Endothelial cell of umbilical vein (primary cell): ENCODE measurements at regions not wholly inside any gene's neighbourhood (a gene's known extent, or its start where the extent isn't known, plus 50 kb on each side); places are given as distances from the start of the nearest gene placed in this dataset.

Experiments used
- BruUV-seq: library from RNA; stranded (reverse); fragments of 400-500 nt; replicated peaks from 2 replicates; lab custom pipeline; 2021; lab: Mats Ljungman, UMichigan
- CTCF ChIA-PET: fragments of 300-600, 350-600 bp; sonication (Branson Sonifier 250); formaldehyde crosslinking; loops from one replicate; lab custom pipeline; 2021; ENCODE audit warnings: antibody characterized with exemption, inconsistent platforms; lab: Charles Lee
- POLR2A ChIA-PET: fragments of 300-600, 350-600 bp; sonication (Branson Sonifier 250); formaldehyde crosslinking; loops from one replicate; lab custom pipeline; 2021; ENCODE audit warnings: antibody characterized with exemption, inconsistent platforms; lab: Charles Lee
- DNase-seq: peaks from one replicate; pipeline ENCODE4 v3.0.0-alpha.2; 2011; ENCODE audit warnings: low read depth, low spot score
- FAIRE-seq: peaks from 2 replicates; lab custom pipeline; 2011; peaks lifted over from hg19 to GRCh38; lab: Jason Lieb, UNC
- H2AFZ ChIP-seq: 2 replicates; pipeline ENCODE4 v1.6.0; 2012; ENCODE audit warnings: low read depth, low read length, control low read depth, inconsistent platforms
- H3K27ac ChIP-seq: 2 replicates; pipeline ENCODE4 v1.5.1; 2011; ENCODE audit warnings: low read depth, mild to moderate bottlenecking, control low read depth, low read length, moderate library complexity; ENCODE audit not compliant: insufficient read depth
- H3K27me3 ChIP-seq, 2 experiments: 2 replicates each; pipeline versions ENCODE4 v1.6.0 to v1.6.1; 2011; ENCODE audit warnings: low read length in 2 of 2, mixed read lengths in 1 of 2; ENCODE audit not compliant: control insufficient read depth in 2 of 2, insufficient read depth in 2 of 2
- H3K36me3 ChIP-seq, 2 experiments: 2 replicates in 1 of 2; 3 replicates in 1 of 2; pipeline ENCODE4 v1.5.1; 2011; ENCODE audit warnings: low read length in 2 of 2, mild to moderate bottlenecking in 1 of 2, moderate library complexity in 1 of 2; ENCODE audit not compliant: control insufficient read depth in 2 of 2, insufficient read depth in 2 of 2; ENCODE audit errors: extremely low read depth in 1 of 2
- H3K4me1 ChIP-seq: 3 replicates; pipeline ENCODE4 v1.5.1; 2011; ENCODE audit warnings: mild to moderate bottlenecking, low read length; ENCODE audit not compliant: control insufficient read depth, insufficient read depth; ENCODE audit errors: extremely low read depth
- H3K4me2 ChIP-seq: 2 replicates; pipeline ENCODE4 v1.6.1; 2011; ENCODE audit warnings: low read length, control low read depth, mixed read lengths; ENCODE audit not compliant: insufficient read depth
- H3K4me3 ChIP-seq, 3 experiments: fragments of 200-600 bp in 1 of 3; sonication (generic), shearing (Covaris generic) in 1 of 3; replicated peaks in 1 of 3; 2 replicates each; pipeline ENCODE4 v1.5.1; 2011 to 2016; ENCODE audit warnings: control low read depth in 3 of 3, low read length in 3 of 3, mild to moderate bottlenecking in 2 of 3, inconsistent platforms in 1 of 3, low read depth in 1 of 3, moderate library complexity in 1 of 3; ENCODE audit not compliant: insufficient read depth in 1 of 3
- H3K79me2 ChIP-seq: 2 replicates; pipeline ENCODE4 v1.6.0; 2012; ENCODE audit warnings: low read length, inconsistent platforms; ENCODE audit not compliant: control insufficient read depth, insufficient read depth
- H3K9ac ChIP-seq: replicated peaks from 2 replicates; pipeline ENCODE3; 2011; ENCODE audit warnings: low read length, control low read depth; ENCODE audit not compliant: insufficient read depth; ENCODE audit errors: extremely low read depth
- H3K9me1 ChIP-seq: replicated peaks from 3 replicates; pipeline ENCODE4 v1.6.0; 2011; ENCODE audit warnings: mild to moderate bottlenecking, low read length; ENCODE audit not compliant: control insufficient read depth, insufficient read depth; ENCODE audit errors: extremely low read depth
- H3K9me3 ChIP-seq: replicated peaks from 2 replicates; pipeline ENCODE4 v1.5.1; 2012; ENCODE audit warnings: low read length, inconsistent platforms; ENCODE audit not compliant: control insufficient read depth, insufficient read depth
- H4K20me1 ChIP-seq: replicated peaks from 2 replicates; pipeline ENCODE3; 2011; ENCODE audit warnings: mild to moderate bottlenecking, low read length; ENCODE audit not compliant: control insufficient read depth, insufficient read depth; ENCODE audit errors: extremely low read depth
- EZH2 ChIP-seq: IDR thresholded peaks from 2 replicates; pipeline ENCODE4 v1.6.1; 2012; ENCODE audit warnings: borderline replicate concordance, low read depth, mild to moderate bottlenecking, moderate library complexity, low read length, inconsistent platforms; ENCODE audit not compliant: severe bottlenecking
- FOS ChIP-seq: IDR thresholded peaks from 2 replicates; pipeline ENCODE4 v1.6.1; 2011; ENCODE audit warnings: mild to moderate bottlenecking, low read length, moderate library complexity, borderline replicate concordance; ENCODE audit not compliant: insufficient read depth
- GATA2 ChIP-seq: IDR thresholded peaks from 2 replicates; pipeline ENCODE4 v1.7.0; 2011; ENCODE audit warnings: low read depth, mild to moderate bottlenecking, moderate library complexity, mixed read lengths, low read length; ENCODE audit not compliant: insufficient read length, insufficient read depth
- JUN ChIP-seq: IDR thresholded peaks from 2 replicates; pipeline ENCODE4 v1.6.1; 2011; ENCODE audit warnings: borderline replicate concordance, low read depth; ENCODE audit not compliant: insufficient read length, insufficient read depth
- MYC ChIP-seq: IDR thresholded peaks from one replicate; pipeline ENCODE4 v1.6.1; 2011; ENCODE audit warnings: mild to moderate bottlenecking, low read depth, low read length
- POLR2A ChIP-seq: IDR thresholded peaks from 2 replicates; pipeline ENCODE4 v1.6.1; 2012; ENCODE audit warnings: low read depth, mild to moderate bottlenecking, control low read depth, low read length
- POLR2AphosphoS5 ChIP-seq: IDR thresholded peaks from 2 replicates; pipeline ENCODE4 v1.6.1; 2012; ENCODE audit warnings: low read depth, mild to moderate bottlenecking, control low read depth, low read length, moderate library complexity; ENCODE audit not compliant: insufficient read depth
- dilution Hi-C: fragments of 300-500 bp; cut with MboI; formaldehyde crosslinking; loops from one replicate; pipeline ENCODE4 v1.15.0; 2019; ENCODE audit warnings: low sequenced_read_pairs; ENCODE audit not compliant: extremely low pct_ligation_motif_present
- intact Hi-C: fragments of 100-400 bp; cut with micrococcal nuclease; formaldehyde crosslinking; loops from one replicate; pipeline ENCODE4 v1.10.0; 2022
- TF ChIP-seq, protein P1 (sequence below): IDR thresholded peaks from 2 replicates; pipeline ENCODE4 v1.6.1; 2011; ENCODE audit not compliant: insufficient read depth, insufficient read length
- TF ChIP-seq, protein P2 (sequence below), 2 donors: IDR thresholded peaks; 1 replicate in 1 of 2; 2 replicates in 1 of 2; pipeline ENCODE4 v1.5.1; 2011; ENCODE audit warnings: low read length in 2 of 2, mild to moderate bottlenecking in 2 of 2, moderate library complexity in 2 of 2, control low read depth in 1 of 2, inconsistent platforms in 1 of 2, low read depth in 1 of 2; ENCODE audit not compliant: insufficient read depth in 1 of 2; ENCODE audit errors: extremely low read depth in 1 of 2

DNA sequence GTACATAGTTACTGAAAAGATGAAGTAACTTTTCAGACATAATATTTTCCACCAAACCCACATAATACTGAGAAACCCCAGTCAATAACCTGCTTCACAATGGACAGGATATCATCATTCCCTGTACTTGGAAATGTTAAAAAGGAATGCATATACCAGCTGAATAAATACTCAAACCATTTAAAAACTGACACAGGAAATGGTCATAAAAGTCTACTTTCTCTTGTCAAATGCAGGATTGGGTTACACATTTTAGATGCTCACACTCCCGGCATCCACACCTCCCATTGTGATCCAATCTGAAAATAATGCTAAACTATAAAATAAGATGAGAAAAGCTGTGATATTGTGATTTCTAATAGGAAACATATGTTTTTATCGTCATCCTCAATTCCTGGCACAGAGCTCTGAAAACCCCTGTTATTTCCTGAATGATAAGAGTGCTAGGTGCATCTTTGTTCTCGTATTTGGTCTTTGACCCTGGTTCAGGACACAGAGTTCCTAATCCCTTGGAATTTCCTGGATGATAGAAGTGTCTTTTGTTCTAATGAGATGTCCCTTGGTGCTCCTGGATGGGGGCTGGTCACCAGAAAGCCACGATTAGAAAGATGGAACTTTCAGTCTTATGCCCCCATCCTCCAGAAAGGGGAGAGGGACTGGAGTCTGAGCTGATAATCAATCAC is 821.3 kb downstream of the TRIML1 start:
- no peak overlapping the region for H3K27ac ChIP-seq
- H3K79me2 ChIP-seq = no peaks in the 10 kb centered on the region
- no peak overlapping the region for H2AFZ ChIP-seq
- no peaks in the 10 kb centered on the region for H3K4me1 ChIP-seq
- FAIRE-seq (no peak), DNase-seq (no peak)
- H4K20me1 ChIP-seq = no peaks in the 10 kb centered on the region
- no TSS peak for BruUV-seq
- H3K36me3 ChIP-seq = no peaks in the 10 kb centered on the region
- dilution Hi-C loops = no loop called here
- H3K9me1 ChIP-seq = no peaks in the 10 kb centered on the region
- H3K9ac ChIP-seq = no peak overlapping the region
- ChIA-PET CTCF (no interaction called here), POLR2A (no interaction called here)
- TF ChIP-seq FOS (no peak), MYC (no peak), POLR2AphosphoS5 (no peak), EZH2 (no peak), POLR2A (no peak), JUN (no peak), GATA2 (no peak)
- TF ChIP-seq, protein P1, sequence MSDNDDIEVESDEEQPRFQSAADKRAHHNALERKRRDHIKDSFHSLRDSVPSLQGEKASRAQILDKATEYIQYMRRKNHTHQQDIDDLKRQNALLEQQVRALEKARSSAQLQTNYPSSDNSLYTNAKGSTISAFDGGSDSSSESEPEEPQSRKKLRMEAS = no peak
- TF ChIP-seq, protein P2, sequence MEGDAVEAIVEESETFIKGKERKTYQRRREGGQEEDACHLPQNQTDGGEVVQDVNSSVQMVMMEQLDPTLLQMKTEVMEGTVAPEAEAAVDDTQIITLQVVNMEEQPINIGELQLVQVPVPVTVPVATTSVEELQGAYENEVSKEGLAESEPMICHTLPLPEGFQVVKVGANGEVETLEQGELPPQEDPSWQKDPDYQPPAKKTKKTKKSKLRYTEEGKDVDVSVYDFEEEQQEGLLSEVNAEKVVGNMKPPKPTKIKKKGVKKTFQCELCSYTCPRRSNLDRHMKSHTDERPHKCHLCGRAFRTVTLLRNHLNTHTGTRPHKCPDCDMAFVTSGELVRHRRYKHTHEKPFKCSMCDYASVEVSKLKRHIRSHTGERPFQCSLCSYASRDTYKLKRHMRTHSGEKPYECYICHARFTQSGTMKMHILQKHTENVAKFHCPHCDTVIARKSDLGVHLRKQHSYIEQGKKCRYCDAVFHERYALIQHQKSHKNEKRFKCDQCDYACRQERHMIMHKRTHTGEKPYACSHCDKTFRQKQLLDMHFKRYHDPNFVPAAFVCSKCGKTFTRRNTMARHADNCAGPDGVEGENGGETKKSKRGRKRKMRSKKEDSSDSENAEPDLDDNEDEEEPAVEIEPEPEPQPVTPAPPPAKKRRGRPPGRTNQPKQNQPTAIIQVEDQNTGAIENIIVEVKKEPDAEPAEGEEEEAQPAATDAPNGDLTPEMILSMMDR (IDR thresholded peaks at IDR 0.05; ENCODE audit: extremely low read depth in 1 of 2, insufficient read depth in 1 of 2, low read depth in 1 of 2, low read length in 2 of 2) = no peak
- H3K4me2 ChIP-seq = no peak overlapping the region
- no peak overlapping the region for H3K4me3 ChIP-seq
- H3K27me3 ChIP-seq = no peaks in the 10 kb centered on the region
- intact Hi-C loops = no loop called here
- peaks cover 4% of the 10 kb centered on the region for H3K9me3 ChIP-seq
